LoVo (cell line): ENCODE measurements at regions not wholly inside any gene's neighbourhood (a gene's known extent, or its start where the extent isn't known, plus 50 kb on each side); places are given as distances from the start of the nearest gene placed in this dataset.

ENCODE experiments used
- DNase-seq: peaks from one replicate; pipeline ENCODE4 v3.0.0-alpha.2; 2016; ENCODE audit warnings: low spot score

GRCh38 chr3:159844801-159845261, 143.8 kb upstream of the IL12A start:
- no peak for DNase-seq

DNA sequence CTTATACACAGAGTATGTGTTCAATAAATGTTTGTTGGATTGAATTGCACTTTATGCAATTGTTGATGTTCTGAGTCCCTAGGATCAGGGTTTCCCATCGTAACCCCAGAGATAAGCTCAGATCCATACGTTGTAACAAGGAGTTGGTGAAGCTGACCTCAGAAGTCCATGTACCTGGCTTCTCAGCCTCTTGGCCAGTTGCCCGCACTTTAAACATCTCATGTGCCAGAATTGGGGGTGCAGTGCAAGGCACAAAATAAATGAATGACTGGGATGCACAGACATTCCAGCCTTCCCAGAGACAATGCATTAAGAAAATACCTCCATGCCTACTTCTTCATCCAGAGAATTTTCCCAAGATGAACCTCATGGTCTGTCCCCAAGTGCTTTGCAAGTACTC, 142.9 kb upstream of the IL12A start:
- no peak for DNase-seq

DNA sequence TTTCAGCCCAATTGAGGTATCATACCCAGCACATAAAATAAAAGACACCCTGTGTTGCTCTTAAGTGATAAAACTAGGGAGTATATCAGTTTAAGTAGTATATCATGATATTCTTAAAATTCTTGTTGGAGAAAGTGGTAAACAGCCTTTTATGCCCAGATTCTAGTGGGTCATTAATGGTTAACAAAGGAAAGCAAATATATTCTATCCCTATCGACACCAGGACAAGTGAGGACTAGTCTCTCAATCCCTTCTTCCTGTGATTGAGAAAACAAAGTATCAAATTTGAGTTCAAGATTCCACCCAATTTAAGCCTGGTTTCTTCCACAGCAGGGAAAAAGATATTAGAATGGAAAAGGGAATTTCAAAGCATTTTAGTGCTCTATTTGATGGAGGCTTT, 142.4 kb upstream of the IL12A start:
- DNase-seq: no peak

DNA sequence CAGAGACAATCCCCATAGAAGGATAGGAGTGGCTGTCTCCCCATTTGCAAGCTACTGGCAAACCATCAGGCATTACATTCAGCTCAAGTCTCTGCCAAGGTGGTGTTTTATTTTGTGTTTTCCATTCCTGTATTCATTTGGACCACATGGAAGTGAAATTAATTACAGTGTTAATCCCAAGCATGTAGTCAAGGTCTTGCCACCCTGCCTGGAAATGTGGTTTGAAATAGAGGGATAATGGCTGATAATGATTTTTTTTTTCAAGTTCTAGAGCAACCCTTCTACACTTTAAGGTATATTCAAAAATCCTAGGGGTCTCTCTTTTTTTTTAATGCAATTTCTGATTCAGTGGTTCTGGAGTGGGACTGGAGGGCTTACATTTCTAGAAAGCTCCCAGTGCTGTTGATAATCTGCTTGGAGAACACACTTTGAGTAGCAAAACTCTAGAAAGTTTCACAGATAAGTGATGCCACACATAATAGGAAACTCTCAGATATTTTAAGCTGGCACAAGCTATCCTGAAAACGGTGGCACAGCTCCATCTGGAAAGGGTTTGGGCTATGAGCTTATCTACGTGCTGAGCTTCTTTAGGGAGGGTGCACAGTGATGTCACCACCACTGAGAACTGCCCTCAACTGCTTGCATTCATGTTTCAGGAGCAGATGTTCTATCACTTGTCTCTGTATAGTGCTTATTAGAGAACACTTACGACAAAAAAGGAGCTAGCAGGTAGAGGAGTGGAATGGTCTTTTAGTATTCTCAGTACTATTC, 140.1 kb upstream of the IL12A start:
- DNase-seq: no peak

- DNase-seq: no peak
Measured at GRCh38 chr3:159850481-159850880, 138.2 kb upstream of the IL12A start.

GRCh38 chr3:159852266-159852665, 136.4 kb upstream of the IL12A start:
- no peak for DNase-seq

DNA sequence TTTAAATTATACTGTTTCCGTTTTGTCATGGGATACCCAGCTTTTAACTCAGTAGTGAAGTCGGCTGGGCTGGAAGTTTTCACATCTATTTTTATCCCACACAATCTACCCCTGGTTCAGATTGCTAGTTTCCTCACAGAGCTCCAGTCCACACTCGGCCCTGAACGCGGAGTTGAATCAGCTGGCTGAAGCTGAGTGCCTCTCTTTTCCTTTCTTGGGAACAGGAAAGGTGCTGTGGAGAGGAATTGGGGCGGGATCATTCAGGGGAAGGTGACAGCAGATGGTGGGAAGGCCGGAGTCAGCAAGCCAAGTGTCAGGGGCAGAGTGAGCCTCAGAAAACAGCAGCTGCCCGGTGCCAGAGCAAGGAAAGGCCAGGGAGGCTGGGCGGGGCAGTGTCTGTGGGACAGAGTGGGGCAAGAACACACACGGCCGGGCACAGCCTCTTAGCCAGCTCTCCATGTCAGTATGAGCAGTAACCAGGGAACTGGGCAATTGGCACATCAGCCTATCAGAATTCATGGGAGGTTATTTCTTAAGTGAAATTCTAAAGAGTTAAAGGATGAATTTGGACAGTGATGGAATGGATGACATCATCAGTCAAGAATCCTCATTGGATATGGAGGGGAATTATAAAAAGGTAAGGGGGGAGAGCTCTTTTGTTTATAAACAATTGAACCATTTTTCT, 135.7 kb upstream of the IL12A start:
- DNase-seq: no peak

DNA sequence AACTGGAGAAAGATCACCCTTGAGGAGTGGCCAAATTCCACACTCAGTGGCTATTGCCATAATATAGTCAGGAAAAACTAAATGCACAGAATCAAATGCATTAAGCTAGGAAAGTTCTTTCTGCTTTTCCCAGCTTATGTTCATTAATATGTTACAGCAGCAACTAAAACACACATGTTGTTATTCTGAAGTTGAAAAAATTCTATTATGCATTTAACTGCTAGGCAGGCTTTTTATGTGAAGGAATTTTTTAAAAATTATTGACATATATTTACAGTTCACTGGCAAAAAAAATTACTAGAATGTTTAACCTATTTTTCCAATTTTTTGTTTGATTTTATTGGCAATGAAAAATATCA, 135.2 kb upstream of the IL12A start:
- DNase-seq: no peak

GRCh38 chr3:159854500-159855124, 134.0 kb upstream of the IL12A start:
- peak; percentile 45 for DNase-seq

- no peak for DNase-seq
Measured at GRCh38 chr3:159855599-159856346, 132.9 kb upstream of the IL12A start.

DNA sequence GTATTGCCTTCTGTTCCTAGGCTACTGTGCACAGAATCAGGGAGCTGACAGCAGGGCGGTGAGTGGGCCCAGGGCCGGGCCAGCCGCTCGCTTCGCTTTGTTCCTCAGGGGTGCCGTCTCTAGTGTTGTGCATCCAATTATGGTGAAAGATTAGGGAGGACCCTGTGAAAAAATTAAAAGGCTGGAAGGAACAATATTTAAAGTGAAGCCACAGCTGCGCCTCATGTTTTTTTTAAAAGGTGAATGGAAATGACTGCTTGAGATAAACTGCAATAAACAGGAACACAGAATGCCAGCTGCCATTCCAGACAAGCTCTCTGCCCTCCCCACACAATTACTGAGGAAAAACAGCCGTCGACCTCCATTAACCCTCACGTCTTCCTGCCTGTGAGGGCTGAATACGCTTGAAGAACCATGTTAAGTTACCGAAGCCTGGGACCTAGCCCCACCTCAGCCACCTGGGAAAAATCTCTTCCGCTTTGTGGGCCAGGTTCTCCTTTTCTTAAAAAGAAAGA, 132.0 kb upstream of the IL12A start:
- no peak for DNase-seq

DNA sequence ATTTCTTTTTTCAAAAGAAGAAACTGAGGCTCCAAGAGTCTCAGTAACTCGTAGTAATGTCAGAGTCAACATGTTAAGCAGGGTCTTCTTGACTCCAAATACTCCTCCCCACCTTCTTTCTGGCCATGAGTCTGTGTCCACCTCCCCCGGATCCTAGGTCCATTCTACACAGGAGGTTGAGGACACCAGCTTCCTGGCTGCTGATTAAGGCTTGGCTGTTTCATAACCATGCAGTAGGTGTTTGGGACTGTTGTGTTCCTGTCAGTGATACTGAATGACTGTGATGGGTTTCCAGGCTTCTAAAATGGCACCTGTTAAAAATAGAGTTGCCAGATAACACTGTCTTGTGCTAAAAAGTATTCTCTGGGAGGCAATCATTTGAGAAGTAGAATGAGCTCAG, 130.8 kb upstream of the IL12A start:
- no peak for DNase-seq

DNA sequence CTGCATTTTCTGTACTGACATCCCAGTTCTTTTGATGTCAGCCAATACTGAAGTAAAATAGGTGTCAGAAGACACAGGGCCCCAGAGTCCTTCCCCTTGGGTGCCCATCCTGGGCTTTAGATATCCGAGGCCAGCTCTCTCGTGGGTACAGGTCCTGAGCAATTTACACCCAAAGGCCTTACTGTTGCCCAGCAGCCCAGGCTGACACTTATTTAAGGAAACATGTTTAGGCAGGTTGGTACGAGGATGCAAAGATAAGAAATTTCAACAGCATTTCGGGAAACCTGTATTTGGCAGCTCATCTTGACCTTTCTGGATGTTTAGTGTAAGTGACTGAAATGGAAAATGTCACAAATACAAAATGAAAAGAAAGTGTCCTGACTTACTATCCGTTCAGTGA, 130.0 kb upstream of the IL12A start:
- DNase-seq: no peak

- no peak for DNase-seq
Measured at GRCh38 chr3:159859424-159859823, 129.2 kb upstream of the IL12A start.

DNA sequence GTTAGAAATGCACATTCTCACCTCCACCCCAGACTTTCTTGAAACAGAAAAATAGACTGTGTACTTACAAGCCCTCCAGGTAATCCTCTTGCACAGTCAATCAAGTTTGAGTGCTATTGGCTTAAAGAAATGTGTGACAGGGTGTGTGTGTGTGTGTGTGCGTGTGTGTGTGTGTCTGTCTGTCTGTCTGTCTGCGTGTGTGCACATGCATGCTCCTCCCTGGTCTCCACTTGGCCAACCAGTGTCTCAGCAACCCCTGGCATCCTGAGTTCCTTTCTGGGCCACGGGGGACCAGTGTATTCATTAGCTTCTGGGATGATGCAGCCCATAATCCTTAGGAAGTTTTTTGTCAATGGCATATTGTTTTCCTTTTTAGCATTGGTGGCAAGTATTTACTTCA, 128.8 kb upstream of the IL12A start:
- DNase-seq: no peak

DNA sequence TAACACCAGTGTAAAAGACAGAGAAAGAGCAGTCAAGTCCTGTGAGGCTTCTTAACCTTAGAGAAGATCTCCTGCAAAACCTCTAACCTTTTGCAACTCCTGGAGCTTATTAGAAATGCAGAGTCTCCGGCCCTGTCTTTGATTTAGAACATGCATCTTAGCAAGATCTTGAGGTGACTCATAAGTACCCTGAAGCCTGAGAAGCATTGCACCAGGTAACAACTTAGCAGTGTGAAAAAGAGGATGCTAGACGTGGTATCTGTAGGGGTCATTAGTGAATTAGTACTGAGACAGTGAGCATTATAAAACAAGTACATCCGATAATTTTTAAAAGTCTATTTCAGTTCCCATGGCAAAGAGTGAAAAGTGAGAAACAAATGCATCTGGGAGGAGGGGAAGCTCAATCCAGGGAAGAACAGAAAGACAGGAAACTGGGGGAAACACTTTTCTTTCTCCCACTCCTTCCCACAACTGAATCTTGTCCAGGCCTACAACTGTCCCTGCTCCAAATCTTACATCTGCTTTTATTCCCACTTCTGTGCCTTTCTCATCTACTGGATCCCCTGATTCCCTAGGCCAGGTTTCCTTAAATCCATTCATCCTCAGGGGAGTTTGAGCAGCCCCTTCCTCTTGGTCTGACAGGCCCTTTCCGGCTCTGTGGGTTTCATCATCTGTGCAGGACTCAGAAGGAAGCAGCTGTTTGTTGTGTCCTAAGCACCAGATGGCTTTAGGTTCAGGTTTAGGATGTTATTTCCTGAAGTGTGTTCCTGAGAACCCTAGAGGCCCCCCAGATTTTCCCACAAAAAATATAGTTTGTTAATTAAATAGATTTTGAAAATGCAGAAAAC, 128.1 kb upstream of the IL12A start:
- no peak for DNase-seq

- DNase-seq: no peak
Measured at GRCh38 chr3:159861369-159861987, 127.2 kb upstream of the IL12A start.

DNA sequence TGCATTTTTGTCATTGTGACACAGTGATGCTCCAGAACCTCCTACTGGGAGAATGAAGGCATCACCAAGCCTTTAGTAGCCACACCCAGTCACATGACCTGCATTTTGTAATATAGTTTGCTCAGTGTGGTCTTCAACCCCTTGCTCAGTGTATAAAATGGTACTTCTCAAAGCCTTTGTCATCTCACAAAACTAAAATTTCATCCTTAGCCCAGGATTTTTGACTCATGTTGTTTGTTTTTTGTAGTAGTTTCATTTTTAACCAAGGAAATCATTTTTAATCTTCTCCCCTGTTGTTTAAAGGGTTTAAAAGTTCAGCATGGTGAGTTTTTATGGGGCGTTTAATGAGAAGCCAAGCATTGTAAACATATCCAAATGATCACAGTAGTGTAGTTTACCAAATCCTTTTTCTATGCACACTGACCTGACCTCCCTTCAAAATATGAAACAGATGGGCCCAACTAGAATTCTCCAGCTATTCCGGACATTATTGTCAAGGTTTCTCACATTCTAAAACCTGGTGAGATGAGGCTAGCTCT, 123.5 kb upstream of the IL12A start:
- DNase-seq: peak; percentile 34

DNA sequence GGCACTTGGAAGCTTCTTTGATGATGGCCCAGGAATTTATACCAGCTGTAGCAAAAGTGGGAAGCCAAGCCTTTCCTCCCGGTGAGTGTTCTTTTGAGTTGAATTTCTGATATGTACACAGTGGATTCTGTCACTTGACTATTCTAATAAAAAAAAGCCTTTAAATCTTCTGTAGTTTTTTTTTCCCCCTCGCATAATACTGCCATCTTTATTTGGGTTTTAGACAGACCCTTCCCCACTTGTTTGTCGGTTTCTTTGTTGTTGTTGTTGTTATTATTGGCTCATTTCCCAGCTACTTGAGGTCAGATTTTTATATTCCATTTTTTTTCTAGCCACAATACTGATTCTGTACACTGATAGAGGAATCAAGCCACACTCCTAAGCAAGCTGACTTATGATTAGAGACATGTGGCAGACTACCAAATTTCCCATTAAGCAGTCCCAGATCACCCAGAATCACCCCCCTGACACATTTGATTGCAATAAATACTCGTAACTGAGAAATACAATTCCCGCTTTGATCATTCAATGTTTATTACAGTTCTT, 122.4 kb upstream of the IL12A start:
- peak; percentile 35 for DNase-seq

DNA sequence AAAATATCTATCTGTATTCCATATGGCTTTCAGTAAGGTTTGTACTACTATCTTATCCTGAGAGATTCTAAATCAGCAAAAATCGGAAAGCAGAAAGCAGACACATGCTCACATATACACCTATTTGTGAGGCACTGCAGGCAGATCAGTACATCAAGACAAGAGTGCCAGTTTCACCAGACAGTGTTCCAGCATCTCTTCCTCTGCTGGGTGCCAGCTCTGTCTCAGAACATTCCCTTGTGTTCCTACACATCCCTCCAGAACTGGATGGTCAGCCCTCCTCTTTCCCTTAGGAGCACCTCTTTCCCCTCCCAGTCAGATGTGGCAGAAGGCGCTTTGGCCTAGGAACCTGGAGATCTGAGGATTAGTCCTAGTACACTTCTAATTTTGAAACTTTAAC, 121.3 kb upstream of the IL12A start:
- DNase-seq: no peak
